B cell (primary cell): ENCODE measurements at regions not wholly inside any gene's neighbourhood (a gene's known extent, or its start where the extent isn't known, plus 50 kb on each side); places are given as distances from the start of the nearest gene placed in this dataset.

ENCODE experiments used
- CTCF ChIP-seq: fragments of 200-600 bp; IDR thresholded peaks from one replicate; pipeline ENCODE4 v1.8.0; 2022; ENCODE audit warnings: antibody characterized with exemption, mild to moderate bottlenecking
- EZH2 ChIP-seq: IDR thresholded peaks from 2 replicates; pipeline ENCODE4 v1.6.1; 2012; ENCODE audit warnings: borderline replicate concordance, low read depth, mild to moderate bottlenecking, moderate library complexity, low read length; ENCODE audit not compliant: insufficient read depth, poor library complexity, severe bottlenecking

- no peak for TF ChIP-seq CTCF
- no peak for TF ChIP-seq EZH2
Measured at GRCh38 chr20:40535816-40536215, 153.2 kb downstream of the MAFB start.
